ENCODE measurements at regions not wholly inside any gene's neighbourhood (a gene's known extent, or its start where the extent isn't known, plus 50 kb on each side); places are given as distances from the start of the nearest gene placed in this dataset.

GRCh38 chr12:60042835-60043234 lies 447.0 kb downstream of the SLC16A7 start:
- no peak for DNase-seq (ENCODE audit: low read depth)
- TF ChIP-seq, protein P1, sequence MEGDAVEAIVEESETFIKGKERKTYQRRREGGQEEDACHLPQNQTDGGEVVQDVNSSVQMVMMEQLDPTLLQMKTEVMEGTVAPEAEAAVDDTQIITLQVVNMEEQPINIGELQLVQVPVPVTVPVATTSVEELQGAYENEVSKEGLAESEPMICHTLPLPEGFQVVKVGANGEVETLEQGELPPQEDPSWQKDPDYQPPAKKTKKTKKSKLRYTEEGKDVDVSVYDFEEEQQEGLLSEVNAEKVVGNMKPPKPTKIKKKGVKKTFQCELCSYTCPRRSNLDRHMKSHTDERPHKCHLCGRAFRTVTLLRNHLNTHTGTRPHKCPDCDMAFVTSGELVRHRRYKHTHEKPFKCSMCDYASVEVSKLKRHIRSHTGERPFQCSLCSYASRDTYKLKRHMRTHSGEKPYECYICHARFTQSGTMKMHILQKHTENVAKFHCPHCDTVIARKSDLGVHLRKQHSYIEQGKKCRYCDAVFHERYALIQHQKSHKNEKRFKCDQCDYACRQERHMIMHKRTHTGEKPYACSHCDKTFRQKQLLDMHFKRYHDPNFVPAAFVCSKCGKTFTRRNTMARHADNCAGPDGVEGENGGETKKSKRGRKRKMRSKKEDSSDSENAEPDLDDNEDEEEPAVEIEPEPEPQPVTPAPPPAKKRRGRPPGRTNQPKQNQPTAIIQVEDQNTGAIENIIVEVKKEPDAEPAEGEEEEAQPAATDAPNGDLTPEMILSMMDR (conservative IDR thresholded peaks at IDR 0.05; ENCODE audit: control insufficient read depth, insufficient read depth, low read depth, low read length): no peak

DNA sequence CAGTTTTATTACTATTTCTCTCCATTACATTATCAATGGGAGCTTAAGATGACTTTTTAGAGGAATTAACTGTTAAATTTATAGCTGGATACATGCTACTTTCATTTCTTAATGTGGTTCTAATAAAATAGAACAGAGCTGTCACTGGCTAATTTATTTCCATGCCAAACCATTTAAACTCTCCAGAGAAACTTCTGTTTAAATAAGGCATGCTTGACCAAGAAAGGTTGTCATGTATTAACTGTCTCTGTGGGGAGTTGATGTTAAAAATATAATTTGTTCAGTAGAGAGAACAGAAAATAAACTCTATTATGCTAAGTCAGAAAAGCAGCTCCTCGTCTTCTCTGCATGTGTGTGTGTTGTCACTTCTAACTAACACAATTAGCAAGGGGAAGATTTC lies 447.4 kb downstream of the SLC16A7 start:
- TF ChIP-seq, protein P1 (conservative IDR thresholded peaks at IDR 0.05; ENCODE audit: control insufficient read depth, insufficient read depth, low read depth, low read length): no peak
- no peak for DNase-seq (ENCODE audit: low read depth)
- no peak overlapping the region for H3K4me3 ChIP-seq (ENCODE audit: control insufficient read depth, low read depth, low read length)

More at GRCh38 chr12:60042835-60043234, 447.0 kb downstream of the SLC16A7 start:
- no peak overlapping the region for H3K4me3 ChIP-seq (ENCODE audit: control insufficient read depth, low read depth, low read length)

- H3K4me3 ChIP-seq (ENCODE audit: control insufficient read depth, low read depth, low read length): no peak overlapping the region
- DNase-seq (ENCODE audit: low read depth): peak; percentile 3
- TF ChIP-seq, protein P1 (conservative IDR thresholded peaks at IDR 0.05; ENCODE audit: control insufficient read depth, insufficient read depth, low read depth, low read length): no peak
Measured at GRCh38 chr12:60052483-60052882, 456.7 kb downstream of the SLC16A7 start.

DNA sequence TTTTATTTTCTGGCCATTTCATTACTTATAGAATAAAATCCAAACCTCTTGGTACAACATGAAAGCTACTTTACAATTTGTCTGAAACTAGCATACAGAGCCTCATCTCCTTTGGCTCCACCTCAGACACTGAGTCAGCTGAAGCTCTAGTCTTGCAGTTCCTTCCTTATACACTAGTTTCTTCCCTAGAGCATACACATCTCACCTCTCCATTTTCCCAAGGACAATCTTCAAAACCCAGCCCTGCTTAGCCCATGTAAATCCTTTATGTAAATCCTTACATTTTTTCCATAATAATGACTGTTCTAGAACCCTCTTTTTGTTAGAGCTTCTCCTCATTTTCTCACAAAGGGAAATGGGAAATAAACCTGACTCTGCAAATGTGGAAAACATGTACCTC lies 463.4 kb downstream of the SLC16A7 start:
- H3K4me3 ChIP-seq (ENCODE audit: control insufficient read depth, low read depth, low read length): no peak overlapping the region
- TF ChIP-seq, protein P1 (conservative IDR thresholded peaks at IDR 0.05; ENCODE audit: control insufficient read depth, insufficient read depth, low read depth, low read length): no peak
- DNase-seq (ENCODE audit: low read depth): peak; percentile 6

GRCh38 chr12:60066655-60067054 lies 470.8 kb downstream of the SLC16A7 start:
- TF ChIP-seq, protein P1 (conservative IDR thresholded peaks at IDR 0.05; ENCODE audit: control insufficient read depth, insufficient read depth, low read depth, low read length): no peak
- no peak overlapping the region for H3K4me3 ChIP-seq (ENCODE audit: control insufficient read depth, low read depth, low read length)
- no peak for DNase-seq (ENCODE audit: low read depth)

DNA sequence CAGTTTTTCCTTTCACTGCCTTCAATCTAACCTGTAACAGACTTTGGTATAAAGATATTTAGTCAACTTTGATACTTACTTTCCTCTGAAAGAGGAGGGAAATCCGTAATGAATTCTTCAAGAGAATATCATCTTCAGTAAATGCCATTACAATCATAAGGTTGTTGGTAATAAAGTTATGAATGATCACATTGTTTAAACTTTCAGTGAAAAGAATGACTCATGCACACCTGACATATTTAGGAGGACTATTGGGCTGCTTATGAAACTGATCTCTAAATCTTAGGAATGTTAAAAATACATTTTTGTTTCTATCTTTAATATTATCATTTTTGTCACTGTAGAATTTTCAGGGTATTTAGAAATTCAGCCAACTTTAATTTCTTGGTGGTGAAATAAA lies 474.7 kb downstream of the SLC16A7 start:
- H3K4me3 ChIP-seq (ENCODE audit: control insufficient read depth, low read depth, low read length): no peak overlapping the region
- DNase-seq (ENCODE audit: low read depth): no peak
- TF ChIP-seq, protein P1 (conservative IDR thresholded peaks at IDR 0.05; ENCODE audit: control insufficient read depth, insufficient read depth, low read depth, low read length): no peak

GRCh38 chr12:60071759-60072191 lies 475.9 kb downstream of the SLC16A7 start:
- DNase-seq (ENCODE audit: low read depth): no peak

More at GRCh38 chr12:60071759-60072191, 475.9 kb downstream of the SLC16A7 start:
- H3K4me3 ChIP-seq (ENCODE audit: control insufficient read depth, low read depth, low read length): no peak overlapping the region
- TF ChIP-seq, protein P1 (conservative IDR thresholded peaks at IDR 0.05; ENCODE audit: control insufficient read depth, insufficient read depth, low read depth, low read length): no peak

All from fibroblast of mammary gland (primary cell).